Ovary (tissue), 3 donors: ENCODE measurements at regions not wholly inside any gene's neighbourhood (a gene's known extent, or its start where the extent isn't known, plus 50 kb on each side); places are given as distances from the start of the nearest gene placed in this dataset.

Experiments
- EP300 ChIP-seq: sonication (generic); formaldehyde crosslinking; IDR thresholded peaks from one replicate; pipeline ENCODE4 v1.6.1; 2017; ENCODE audit warnings: antibody characterized with exemption
- TF ChIP-seq, protein P1 (sequence below), 3 donors: fragments of 450-650 bp in 2 of 3; fragments of 200-600 bp in 1 of 3; IDR thresholded peaks; one replicate each; pipeline versions ENCODE4 v1.5.1 to v1.8.0; 2016 to 2022; ENCODE audit warnings: antibody characterized with exemption in 3 of 3, mild to moderate bottlenecking in 1 of 3
- donor health status: DM: no; HTN: no; CAD: no.

DNA sequence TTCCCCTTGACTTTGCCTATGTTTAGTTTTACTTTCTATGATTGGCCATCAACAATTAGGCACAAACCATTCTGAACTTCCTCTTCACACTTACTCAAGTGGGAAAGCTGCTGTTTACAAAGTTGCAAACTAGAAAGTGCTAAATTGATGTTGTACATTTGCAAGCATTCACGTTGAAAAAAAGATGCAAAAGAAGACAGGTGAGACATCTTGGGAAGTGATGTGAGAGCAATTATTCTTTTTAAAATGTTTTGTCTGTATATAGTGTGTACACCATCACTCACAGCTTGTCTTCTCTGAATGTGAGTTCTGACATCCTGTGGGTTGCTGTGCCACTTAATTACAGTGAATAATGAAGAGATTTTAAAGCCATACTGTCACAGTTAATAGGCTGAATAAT, 874.1 kb upstream of the LRATD1 start:
- TF ChIP-seq, protein P1, sequence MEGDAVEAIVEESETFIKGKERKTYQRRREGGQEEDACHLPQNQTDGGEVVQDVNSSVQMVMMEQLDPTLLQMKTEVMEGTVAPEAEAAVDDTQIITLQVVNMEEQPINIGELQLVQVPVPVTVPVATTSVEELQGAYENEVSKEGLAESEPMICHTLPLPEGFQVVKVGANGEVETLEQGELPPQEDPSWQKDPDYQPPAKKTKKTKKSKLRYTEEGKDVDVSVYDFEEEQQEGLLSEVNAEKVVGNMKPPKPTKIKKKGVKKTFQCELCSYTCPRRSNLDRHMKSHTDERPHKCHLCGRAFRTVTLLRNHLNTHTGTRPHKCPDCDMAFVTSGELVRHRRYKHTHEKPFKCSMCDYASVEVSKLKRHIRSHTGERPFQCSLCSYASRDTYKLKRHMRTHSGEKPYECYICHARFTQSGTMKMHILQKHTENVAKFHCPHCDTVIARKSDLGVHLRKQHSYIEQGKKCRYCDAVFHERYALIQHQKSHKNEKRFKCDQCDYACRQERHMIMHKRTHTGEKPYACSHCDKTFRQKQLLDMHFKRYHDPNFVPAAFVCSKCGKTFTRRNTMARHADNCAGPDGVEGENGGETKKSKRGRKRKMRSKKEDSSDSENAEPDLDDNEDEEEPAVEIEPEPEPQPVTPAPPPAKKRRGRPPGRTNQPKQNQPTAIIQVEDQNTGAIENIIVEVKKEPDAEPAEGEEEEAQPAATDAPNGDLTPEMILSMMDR (IDR thresholded peaks at IDR 0.05), result no peak
- TF ChIP-seq EP300, result no peak
